H7 (cell line): ENCODE measurements at regions not wholly inside any gene's neighbourhood (a gene's known extent, or its start where the extent isn't known, plus 50 kb on each side); places are given as distances from the start of the nearest gene placed in this dataset.
"Not testable (repeated sequence)": the region's sequence is repeated elsewhere in the genome, so short reads cannot be mapped to it uniquely, and the experiment has no call there.

Experiments used
- DNase-seq: peaks from one replicate; pipeline ENCODE4 v3.0.0; 2012
- H3K27me3 ChIP-seq: 2 replicates; pipeline ENCODE4 v1.6.0; 2011; ENCODE audit warnings: mild to moderate bottlenecking, low read length; ENCODE audit not compliant: control insufficient read depth, insufficient read depth
- H3K36me3 ChIP-seq: replicated peaks from 2 replicates; pipeline ENCODE4 v1.5.1; 2011; ENCODE audit warnings: low read length; ENCODE audit not compliant: control insufficient read depth, insufficient read depth
- H3K4me3 ChIP-seq: 2 replicates; pipeline ENCODE4 v1.5.1; 2011; ENCODE audit warnings: low read depth, mild to moderate bottlenecking, control low read depth, low read length, moderate library complexity; ENCODE audit not compliant: insufficient read depth

- no peak for DNase-seq
- H3K27me3 ChIP-seq = no peaks in the 10 kb centered on the region
- no peaks in the 10 kb centered on the region for H3K36me3 ChIP-seq
- H3K4me3 ChIP-seq = no peak overlapping the region
Measured at GRCh38 chr18:70634576-70635147, 345.8 kb downstream of the SOCS6 start.

DNA sequence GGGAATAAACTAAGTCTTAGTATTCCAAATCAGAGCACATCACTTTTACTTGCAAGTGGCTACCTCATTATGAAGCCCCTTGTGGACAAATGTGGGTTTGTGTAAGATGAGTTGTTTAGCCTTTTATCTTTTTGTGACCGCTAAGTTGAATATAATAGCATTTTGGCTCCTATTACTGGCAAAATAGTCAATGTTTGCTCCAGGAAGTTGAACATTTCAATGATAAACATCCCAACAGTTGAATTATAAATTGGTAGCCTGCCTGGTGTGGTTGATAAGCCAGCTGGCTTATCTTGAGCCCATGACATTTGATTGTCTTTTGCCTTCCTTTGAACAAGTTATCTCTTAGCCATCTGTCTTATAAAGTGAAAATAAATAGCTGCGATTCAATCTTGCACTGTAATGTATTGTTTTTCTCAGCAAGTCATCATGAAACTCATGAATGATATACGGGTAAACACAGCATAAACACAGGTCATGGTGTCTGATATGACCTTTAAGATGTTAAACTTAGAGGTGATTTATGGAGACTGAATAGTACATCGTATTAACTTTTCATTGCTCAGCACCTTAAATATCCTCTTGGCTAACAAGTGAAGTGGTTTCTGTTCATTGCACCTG, 338.4 kb downstream of the SOCS6 start:
- Histone ChIP-seq H3K36me3 (no peaks in the 10 kb centered on the region), H3K4me3 (no peak overlapping the region), H3K27me3 (no peaks in the 10 kb centered on the region)
- no peak for DNase-seq

DNA sequence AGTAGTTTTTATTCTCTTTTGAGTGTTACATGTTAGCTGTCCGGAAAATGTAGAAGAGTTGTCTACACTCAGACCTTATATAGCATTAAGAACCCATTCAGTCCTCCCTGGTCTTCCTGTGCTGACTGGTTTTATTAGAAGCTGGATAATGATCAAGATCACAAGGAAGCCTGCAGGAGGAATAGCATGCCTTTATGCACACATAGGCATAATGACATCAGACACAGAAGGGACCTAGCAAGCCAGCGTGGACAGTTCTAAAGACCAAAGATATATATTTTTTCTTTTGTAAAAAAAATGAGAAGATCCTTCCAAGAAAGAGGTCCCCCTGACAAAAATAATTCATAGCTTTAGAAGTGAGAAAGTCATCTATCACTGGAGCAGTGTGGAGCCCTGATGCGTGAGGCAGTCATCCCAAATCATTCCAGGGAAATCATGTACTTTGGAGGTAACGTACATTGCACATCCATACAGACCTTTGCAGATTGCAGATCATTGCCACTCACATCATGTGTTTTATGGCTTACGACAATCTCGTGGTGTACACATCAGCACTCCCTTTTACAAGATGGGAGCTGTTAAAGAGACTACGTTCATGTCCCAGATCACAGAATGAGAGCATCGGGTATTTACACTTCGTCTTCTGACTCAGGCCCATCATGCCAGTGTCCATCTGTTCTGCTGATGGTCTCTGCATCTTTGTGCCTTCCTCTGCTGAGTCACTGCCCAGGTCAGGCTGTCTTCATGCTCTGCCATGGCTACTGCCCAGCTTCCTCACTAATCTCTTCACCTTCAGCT, 334.0 kb downstream of the SOCS6 start:
- DNase-seq = no peak
- Histone ChIP-seq H3K4me3 (no peak overlapping the region), H3K36me3 (no peaks in the 10 kb centered on the region)

GRCh38 chr18:70621710-70622109, 332.9 kb downstream of the SOCS6 start:
- Histone ChIP-seq H3K27me3 (no peaks in the 10 kb centered on the region), H3K36me3 (no peaks in the 10 kb centered on the region), H3K4me3 (no peak overlapping the region)
- DNase-seq = no peak

More for the DNA sequence above, 334.0 kb downstream of the SOCS6 start:
- no peaks in the 10 kb centered on the region for H3K27me3 ChIP-seq

DNA sequence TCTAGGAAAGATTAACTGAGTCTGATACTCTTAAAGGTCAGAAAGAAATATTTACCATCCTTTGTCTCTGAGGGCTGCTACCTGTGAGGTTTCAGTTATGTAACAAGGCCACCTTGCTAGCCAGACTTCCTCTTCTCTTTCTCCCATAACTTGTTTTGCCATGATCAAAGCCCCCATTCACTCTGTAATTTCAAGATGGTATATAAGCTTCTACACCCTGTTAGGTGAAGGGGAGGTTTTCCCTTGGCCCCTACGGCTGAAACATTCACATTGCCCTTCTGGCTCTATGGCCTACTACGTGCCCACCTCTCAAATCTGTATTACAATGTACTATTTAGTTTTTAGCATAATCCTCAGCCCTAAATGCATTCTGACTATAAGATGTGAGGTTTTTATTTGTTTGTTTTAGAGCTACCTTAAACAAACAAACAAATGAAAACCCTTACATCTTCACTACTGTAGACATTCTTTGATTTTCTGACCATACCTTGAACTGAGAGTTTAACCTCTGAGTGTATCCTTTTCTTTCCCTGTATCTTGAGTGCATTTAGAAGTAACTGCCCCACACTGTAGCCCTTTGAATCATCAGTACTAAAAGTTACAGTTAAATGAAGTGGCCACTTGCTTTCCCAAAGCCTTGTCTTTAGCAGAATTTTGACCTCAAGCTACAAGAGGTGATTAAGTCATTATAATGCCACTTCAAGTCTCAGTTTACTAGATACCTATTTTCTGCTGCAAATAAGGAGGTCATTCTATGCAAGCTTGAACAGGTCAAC, 332.2 kb downstream of the SOCS6 start:
- no peaks in the 10 kb centered on the region for H3K27me3 ChIP-seq
- DNase-seq = no peak
- no peaks in the 10 kb centered on the region for H3K36me3 ChIP-seq
- no peak overlapping the region for H3K4me3 ChIP-seq

DNA sequence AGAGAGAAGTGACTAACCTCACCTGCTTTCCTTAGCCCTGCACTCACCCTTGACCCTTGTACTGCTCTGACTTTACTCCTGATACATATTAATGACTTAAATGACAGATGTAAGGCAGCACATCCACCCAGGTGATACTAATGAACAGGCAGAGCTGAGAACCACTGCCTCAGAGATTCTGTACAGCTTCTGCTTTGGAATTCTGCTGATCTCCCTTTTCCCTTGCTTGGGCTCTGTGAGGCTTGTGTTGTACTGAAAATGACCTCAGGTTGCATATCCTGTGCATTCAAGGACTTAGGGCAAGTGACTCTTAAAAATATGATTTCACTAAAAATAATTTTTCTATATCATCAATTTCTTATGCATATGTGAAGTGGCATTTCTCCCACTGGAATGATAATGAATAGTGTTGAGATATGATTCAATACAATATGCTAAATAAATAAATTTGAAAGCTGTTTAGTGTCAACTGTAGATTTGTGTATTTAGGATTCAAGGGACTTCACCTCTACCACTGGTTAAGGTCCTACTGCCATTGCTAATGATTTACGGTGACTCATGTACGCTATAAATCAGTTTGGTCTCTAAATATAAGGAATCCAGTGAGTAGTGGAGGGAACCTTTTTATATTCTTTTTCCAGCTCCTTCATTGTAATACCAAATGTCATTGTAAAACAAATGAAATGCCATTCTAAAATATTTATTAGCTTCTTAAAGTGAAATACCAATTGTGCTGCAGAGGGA, 328.3 kb downstream of the SOCS6 start:
- Histone ChIP-seq H3K27me3 (no peaks in the 10 kb centered on the region), H3K36me3 (no peaks in the 10 kb centered on the region), H3K4me3 (no peak overlapping the region)
- no peak for DNase-seq

DNA sequence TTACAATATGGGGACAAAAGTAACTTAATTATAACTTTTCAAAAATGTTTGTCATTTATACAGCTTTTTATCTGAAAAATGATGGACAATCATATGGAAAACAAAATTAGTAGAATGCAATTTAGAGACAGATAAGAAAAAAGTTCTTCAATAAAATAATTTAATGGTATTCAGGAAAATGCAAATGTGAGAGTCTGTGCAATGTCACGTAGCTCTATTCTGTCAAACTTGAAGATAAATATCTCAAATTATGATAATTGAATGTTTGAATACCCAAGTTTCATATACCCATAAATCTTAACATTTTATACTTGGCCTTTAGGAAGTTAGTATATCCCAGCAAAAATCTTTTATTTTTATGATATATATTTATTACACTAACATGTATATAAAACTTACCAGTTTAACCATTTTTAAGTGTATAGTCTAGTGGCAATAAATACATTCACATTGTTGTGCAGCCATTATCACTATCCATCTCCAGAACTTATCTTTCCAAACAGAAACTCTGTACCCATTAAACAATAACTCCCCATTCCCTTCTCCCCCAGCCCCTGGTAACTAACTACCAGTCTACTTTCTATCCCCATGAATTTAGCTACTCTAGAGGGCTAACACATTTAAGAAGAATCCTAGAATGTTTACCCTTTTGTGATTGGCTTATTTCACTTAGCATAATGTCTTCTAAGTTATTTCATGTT, 311.5 kb downstream of the SOCS6 start:
- H3K4me3 ChIP-seq = no peak overlapping the region
- H3K36me3 ChIP-seq = no peaks in the 10 kb centered on the region
- DNase-seq = no peak
- H3K27me3 ChIP-seq = no peaks in the 10 kb centered on the region

- no peaks in the 10 kb centered on the region for H3K36me3 ChIP-seq
- H3K4me3 ChIP-seq = no peak overlapping the region
- no peak for DNase-seq
- no peaks in the 10 kb centered on the region for H3K27me3 ChIP-seq
Measured at GRCh38 chr18:70598406-70598805, 309.6 kb downstream of the SOCS6 start.

- H3K36me3 ChIP-seq = no peaks in the 10 kb centered on the region
- H3K4me3 ChIP-seq = no peak overlapping the region
- H3K27me3 ChIP-seq = no peaks in the 10 kb centered on the region
- DNase-seq = no peak
Measured at GRCh38 chr18:70582981-70583380, 294.1 kb downstream of the SOCS6 start.

DNA sequence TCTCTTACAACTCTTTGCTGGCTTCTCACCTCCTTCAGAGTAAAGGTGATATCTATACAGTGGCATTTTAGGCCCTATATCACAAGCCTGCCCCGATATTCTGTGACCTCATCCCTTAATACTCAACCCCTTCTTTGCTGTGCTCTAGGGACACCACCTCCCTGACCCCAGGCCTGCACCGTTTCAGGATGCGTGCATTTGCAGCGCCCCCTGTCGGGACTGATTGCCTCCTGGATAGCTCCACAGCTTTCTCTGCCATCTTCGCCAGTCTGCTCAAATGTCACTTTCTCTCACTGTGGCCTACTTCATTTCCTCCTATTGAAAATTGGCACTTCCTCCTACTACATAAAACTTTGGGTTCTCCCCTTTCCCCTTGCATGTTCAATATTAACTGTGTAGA, 289.6 kb downstream of the SOCS6 start:
- Histone ChIP-seq H3K4me3 (no peak overlapping the region), H3K27me3 (no peaks in the 10 kb centered on the region), H3K36me3 (no peaks in the 10 kb centered on the region)
- DNase-seq = peak; percentile 57

- no peak overlapping the region for H3K4me3 ChIP-seq
- no peak for DNase-seq
- H3K36me3 ChIP-seq = no peaks in the 10 kb centered on the region
- no peaks in the 10 kb centered on the region for H3K27me3 ChIP-seq
Measured at GRCh38 chr18:70577023-70577420, 288.2 kb downstream of the SOCS6 start.

GRCh38 chr18:70576276-70577022, 287.6 kb downstream of the SOCS6 start:
- no peak for DNase-seq

GRCh38 chr18:70574951-70575350, 286.1 kb downstream of the SOCS6 start:
- not testable (repeated sequence) for H3K27me3 ChIP-seq, DNase-seq, H3K4me3 ChIP-seq, H3K36me3 ChIP-seq

More at GRCh38 chr18:70576276-70577022, 287.6 kb downstream of the SOCS6 start:
- Histone ChIP-seq H3K4me3 (no peak overlapping the region), H3K36me3 (no peaks in the 10 kb centered on the region), H3K27me3 (no peaks in the 10 kb centered on the region)
